Activated CD4-positive, alpha-beta T cell treated with anti-CD3 and anti-CD28 coated beads for 24 hours (primary cell): ENCODE measurements at regions not wholly inside any gene's neighbourhood (a gene's known extent, or its start where the extent isn't known, plus 50 kb on each side); places are given as distances from the start of the nearest gene placed in this dataset.
"Not testable (repeated sequence)": the region's sequence is repeated elsewhere in the genome, so short reads cannot be mapped to it uniquely, and the experiment has no call there.

ENCODE experiments used
- DNase-seq, 2 donors: peaks; one replicate each; pipeline ENCODE4 v3.0.0-alpha.2; 2020; ENCODE audit warnings: low read depth in 2 of 2

GRCh38 chr1:233435622-233436021, 108.1 kb downstream of the MAP3K21 start:
- DNase-seq, result no peak

GRCh38 chr1:233439721-233440120, 112.2 kb downstream of the MAP3K21 start:
- DNase-seq, result no peak

GRCh38 chr1:233440951-233441401, 113.5 kb downstream of the MAP3K21 start:
- DNase-seq, result no peak

- no peak for DNase-seq
These were observed 114.7 kb downstream of the MAP3K21 start for GRCh38 chr1:233442026-233442780.

- DNase-seq, result no peak
These were observed 115.7 kb downstream of the MAP3K21 start for GRCh38 chr1:233443040-233443760.

GRCh38 chr1:233444484-233444883, 117.0 kb downstream of the MAP3K21 start:
- no peak for DNase-seq

- DNase-seq, result no peak
These were observed 118.2 kb downstream of the MAP3K21 start for GRCh38 chr1:233445737-233446136.

GRCh38 chr1:233446935-233447334, 119.4 kb downstream of the MAP3K21 start:
- no peak for DNase-seq

- DNase-seq, result no peak
These were observed 120.7 kb downstream of the MAP3K21 start for GRCh38 chr1:233448109-233448689.

GRCh38 chr1:233452724-233453123, 125.2 kb downstream of the MAP3K21 start:
- DNase-seq, result no peak

GRCh38 chr1:233453433-233454200, 126.1 kb downstream of the MAP3K21 start:
- no peak for DNase-seq

- no peak for DNase-seq
These were observed 132.0 kb downstream of the MAP3K21 start for GRCh38 chr1:233459470-233459945.

- no peak for DNase-seq
These were observed 132.4 kb downstream of the MAP3K21 start for GRCh38 chr1:233459968-233460367.

- no peak for DNase-seq
These were observed 133.2 kb downstream of the MAP3K21 start for GRCh38 chr1:233460692-233461091.

GRCh38 chr1:233461847-233462246, 134.3 kb downstream of the MAP3K21 start:
- no peak for DNase-seq

- no peak for DNase-seq
These were observed 135.8 kb downstream of the MAP3K21 start for GRCh38 chr1:233463333-233463732.

- DNase-seq, result no peak
These were observed 138.3 kb downstream of the MAP3K21 start for GRCh38 chr1:233465745-233466343.

GRCh38 chr1:233470741-233471499, 143.0 kb upstream of the KCNK1 start:
- DNase-seq, result no peak

GRCh38 chr1:233471851-233472250, 142.1 kb upstream of the KCNK1 start:
- DNase-seq, result not testable (repeated sequence)

- DNase-seq, result not testable (repeated sequence)
These were observed 141.1 kb upstream of the KCNK1 start for GRCh38 chr1:233472796-233473195.
